Hematopoietic multipotent progenitor cell treated with erythropoietin and hydrocortisone succinate and interleukin-3 and kit ligand, for 4 days (in vitro differentiated cells): ENCODE measurements at regions not wholly inside any gene's neighbourhood (a gene's known extent, or its start where the extent isn't known, plus 50 kb on each side); places are given as distances from the start of the nearest gene placed in this dataset.

Experiments
- DNase-seq: peaks from one replicate; pipeline ENCODE4 v3.0.0-alpha.2; 2015

- no peak for DNase-seq
Measured at GRCh38 chr6:156174031-156174890, 602.9 kb upstream of the ARID1B start.

- peak; percentile 26 for DNase-seq
Measured at GRCh38 chr6:156169371-156169770, 607.8 kb upstream of the ARID1B start.

DNA sequence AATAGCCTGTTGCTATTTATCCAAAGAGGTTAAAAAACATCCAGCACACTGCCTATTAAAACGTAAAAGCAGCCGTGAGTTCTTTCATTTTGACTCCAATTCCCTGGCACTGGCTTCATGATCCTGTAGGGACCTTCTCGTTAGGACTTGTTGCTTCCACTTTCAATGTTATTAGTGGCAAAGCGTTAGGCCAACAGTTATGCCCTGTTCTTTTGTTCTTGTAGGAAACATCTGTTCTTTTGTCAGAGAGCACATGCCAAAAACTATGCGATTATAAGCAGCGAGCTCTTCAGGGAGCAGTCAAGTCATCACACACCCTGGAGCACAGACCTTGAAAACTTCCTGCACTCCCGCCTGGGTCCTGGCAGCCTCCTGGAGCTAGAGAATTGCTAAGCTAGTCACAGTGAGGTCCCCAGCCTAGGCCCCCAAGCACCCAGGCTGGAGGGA lies 609.5 kb upstream of the ARID1B start:
- DNase-seq: peak; percentile 42

- DNase-seq: no peak
Measured at GRCh38 chr6:156167016-156167624, 610.1 kb upstream of the ARID1B start.

- no peak for DNase-seq
Measured at GRCh38 chr6:156166093-156166492, 611.1 kb upstream of the ARID1B start.

DNA sequence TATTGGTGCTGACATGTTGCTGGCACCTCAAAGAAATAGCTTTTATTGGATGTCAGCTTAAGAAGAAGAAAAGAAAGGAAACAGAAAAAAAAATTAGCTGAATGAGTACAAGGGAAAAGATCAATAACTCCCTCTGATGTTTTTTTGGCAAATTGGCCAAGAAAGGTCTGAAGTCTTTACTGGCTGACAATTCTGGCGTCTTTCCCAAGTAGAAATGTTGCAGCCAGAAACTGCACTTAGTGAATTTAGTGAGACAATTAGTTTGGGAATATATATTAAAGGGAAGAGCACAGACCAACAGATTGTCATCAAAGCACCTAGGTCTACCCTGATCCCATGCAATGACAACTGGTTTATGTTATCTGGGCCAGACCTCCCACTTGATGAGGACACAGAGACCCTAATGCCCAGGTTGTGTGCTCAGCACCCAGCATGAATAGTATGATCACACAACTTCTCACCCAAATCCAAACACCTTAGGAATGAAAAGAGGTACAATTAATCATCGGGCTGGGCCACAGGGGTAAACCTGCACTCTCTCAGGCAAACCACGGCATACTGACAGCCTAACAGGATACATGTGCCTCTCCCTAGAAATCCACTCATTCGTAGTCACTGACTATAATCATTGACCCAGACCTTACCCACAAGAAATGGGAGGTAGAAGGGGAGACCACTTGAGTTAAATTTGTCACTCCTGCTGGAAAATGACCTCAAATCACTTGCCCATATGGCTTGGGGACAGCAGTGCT lies 612.3 kb upstream of the ARID1B start:
- DNase-seq: no peak

DNA sequence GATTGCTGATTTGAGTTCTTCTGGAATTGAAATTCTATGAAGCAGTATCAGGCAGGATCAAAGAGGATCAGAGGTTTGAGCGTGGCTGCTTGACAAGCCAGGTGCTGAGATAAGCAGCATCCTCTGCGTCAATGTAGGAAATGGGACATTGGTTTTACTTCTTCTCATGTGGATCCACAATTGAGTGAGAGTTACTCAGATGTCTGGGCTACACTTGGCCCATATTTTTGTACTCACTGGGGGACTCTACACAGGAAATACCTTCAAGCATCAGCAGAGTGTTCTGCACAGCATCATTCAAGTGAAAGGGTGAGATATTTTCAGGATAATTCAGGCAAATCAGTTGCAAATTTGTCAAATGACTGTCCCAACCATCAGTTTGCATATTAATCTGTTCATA lies 613.9 kb upstream of the ARID1B start:
- DNase-seq: no peak

DNA sequence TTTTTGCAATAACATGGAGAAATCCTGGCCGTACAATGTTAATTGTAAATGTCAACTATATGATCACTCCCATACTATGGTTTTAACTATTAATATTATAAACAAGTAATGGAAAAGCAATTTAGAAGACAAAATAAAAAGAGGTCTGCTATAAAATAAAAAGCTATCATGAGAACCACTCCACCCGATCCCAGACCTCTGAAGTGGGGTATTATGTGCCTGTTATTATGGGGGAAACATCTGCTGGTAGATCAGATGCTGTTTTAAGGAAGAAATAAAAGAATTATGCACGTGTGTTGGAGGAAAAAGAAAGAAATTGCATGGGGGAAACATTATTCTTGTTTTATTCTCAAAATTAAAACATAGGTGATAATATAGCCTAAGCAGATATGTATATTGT lies 615.7 kb upstream of the ARID1B start:
- peak; percentile 48 for DNase-seq

DNA sequence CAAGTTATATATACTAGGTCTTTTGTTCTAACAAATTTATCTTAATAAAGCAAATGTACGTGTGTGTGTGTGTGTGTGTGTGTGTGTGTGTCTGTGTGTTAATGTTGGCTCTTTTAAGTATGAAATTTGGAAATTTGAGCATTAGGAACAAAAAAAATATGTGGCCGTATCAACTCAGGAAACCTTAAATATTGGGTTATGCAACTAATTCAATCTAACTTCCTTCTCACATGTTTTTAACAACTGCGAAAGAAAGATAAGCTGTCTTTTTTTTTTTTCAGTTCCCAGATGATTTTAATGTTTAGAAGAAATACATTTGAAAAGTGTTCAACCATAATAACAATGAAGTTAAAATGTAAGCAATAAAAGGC lies 616.4 kb upstream of the ARID1B start:
- peak; percentile 87 for DNase-seq

- no peak for DNase-seq
Measured at GRCh38 chr6:156160007-156160794, 617.0 kb upstream of the ARID1B start.

GRCh38 chr6:156154896-156155295 lies 622.3 kb upstream of the ARID1B start:
- peak; percentile 84 for DNase-seq

DNA sequence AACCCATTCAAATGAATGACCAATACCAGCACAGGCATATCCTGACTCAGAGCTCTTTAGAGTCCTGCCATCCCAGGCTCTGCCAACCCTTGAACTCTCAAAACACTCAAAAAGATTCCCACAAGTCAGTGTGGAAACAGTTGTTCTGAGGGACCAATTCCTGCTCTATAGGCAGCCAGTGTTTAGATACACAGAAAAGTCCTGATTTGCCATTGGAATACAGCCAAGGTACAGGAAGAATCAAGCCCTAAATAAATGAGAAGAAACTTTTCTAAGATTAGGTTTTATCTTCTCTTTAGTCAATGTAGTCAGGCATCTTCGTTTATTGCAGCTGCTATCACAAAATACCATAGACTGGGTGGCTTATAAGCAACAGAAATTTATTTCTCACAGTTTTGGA lies 626.8 kb upstream of the ARID1B start:
- DNase-seq: no peak

- no peak for DNase-seq
Measured at GRCh38 chr6:156146891-156147290, 630.3 kb upstream of the ARID1B start.

- peak; percentile 79 for DNase-seq
Measured at GRCh38 chr6:156131221-156131903, 645.8 kb upstream of the ARID1B start.

DNA sequence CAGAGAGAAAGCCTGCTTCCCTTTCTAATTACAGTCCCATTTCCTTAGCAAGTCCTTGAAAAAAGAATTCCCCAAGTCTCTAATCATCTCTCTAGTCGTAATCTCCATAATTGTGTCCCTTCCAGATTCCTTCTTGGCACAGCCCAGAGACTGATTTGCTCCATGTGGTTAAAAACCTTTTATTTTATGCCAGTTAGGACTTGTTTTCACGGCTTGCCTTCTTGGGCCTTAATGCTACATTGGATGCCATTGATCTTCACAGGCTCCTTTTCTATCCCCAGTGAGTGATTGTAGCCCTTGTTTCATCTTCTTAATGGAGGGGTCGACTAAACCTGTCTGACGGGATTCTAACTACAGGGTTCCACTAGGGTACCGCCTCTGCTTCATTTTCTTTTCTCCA lies 650.6 kb upstream of the ARID1B start:
- no peak for DNase-seq

DNA sequence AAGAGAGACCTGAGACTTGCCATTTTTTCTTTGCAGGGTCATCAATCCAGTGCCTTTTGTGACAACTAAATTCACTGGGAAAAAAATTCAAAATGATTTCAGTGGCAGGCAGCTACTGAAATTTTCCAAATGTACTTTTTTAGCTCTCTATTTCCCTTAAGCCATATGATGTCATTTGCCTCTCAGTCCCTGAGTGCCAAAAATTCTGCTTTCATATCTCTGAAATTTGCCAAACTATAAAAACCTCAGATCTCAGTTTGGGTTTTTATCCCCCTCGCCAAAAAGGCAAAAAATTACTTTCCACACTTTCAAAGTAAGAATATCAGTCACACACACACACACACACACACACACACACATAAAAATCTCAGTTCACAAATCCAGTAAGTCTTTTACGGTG lies 651.3 kb upstream of the ARID1B start:
- DNase-seq: no peak

DNA sequence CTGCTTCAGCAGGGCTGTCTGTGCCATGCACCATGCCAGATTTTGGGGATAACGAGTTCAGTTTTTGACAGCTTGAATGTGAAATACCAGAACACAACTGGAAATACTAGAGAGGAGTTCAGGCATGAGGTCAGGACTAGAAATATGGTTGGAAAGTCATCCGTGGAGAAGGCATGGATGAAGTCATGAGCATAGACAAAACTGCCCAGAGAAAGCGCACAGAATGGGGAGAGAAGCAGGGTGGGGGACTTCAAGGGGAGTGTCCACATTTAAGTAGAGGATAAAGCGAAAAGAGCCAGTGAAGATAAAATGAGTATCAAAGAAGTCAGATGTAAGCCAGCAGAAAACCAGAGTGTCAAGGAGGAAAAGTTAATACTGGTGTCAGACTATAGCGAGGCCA lies 653.4 kb upstream of the ARID1B start:
- no peak for DNase-seq

- DNase-seq: no peak
Measured at GRCh38 chr6:156121973-156122372, 655.2 kb upstream of the ARID1B start.

DNA sequence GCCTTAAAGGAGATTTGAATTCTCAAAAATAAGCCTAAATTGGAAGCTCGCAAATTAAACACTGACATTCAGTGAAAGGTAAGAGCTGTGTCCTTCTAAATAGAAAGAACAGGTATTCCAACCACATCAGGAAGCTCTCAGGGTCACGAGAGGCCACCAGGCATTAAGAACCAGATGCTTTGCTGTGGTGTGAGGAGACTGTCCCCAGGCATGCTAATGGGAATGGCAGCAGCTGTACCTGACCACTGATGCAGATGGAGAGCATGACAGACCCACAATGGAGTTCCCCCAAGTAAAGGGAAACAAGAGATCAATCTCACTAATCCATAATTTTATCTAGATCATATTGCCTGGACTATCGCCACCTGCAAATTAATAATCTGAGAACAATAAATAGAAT lies 658.9 kb upstream of the NOX3 start:
- no peak for DNase-seq

DNA sequence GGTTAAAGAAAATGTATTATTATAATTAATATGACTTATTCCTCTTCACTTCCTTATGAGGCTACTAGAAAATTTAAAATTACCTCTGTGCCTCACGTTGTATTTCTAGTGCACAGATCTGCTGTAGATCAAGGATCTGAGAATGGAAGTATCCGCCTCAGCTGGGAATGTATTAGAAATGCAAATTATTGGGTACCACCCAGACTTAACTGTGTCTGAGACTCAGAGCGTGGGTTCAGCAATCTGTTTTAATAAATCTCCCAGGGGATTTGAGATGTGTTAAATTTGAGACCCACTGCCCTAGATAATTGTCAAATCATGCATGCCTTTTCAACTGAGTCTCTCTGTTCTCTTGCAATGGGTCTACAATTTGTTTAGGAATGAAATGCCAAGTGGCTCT lies 658.0 kb upstream of the NOX3 start:
- no peak for DNase-seq

GRCh38 chr6:156111913-156112312 lies 656.3 kb upstream of the NOX3 start:
- DNase-seq: no peak

GRCh38 chr6:156110249-156110648 lies 654.6 kb upstream of the NOX3 start:
- no peak for DNase-seq
